ENCODE measurements at regions not wholly inside any gene's neighbourhood (a gene's known extent, or its start where the extent isn't known, plus 50 kb on each side); places are given as distances from the start of the nearest gene placed in this dataset.

DNA sequence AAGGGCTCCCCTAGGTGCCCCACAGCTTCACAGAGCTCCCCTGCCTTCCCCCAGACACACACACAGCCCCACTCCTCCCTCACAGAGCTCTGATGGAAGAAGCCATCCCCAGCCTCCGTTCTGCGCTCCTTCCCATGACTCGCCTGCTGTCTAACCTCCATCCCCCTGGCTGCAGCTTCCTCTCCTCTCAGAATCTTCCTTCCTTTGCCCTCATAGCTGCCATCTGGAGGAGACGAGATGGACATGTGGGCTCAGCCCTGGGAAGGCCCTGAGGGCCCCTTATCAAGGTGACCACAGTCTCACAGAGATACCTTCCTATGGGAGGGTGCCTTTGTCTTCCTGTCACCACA is 94.3 kb downstream of the PCDH1 start:
- Histone ChIP-seq H3K9me3 (ENCODE audit: control insufficient read depth, insufficient read depth, low read depth, low read length) (no peaks in the 10 kb centered on the region), H3K4me1 (ENCODE audit: control insufficient read depth, insufficient read depth, low read length) (no peaks in the 10 kb centered on the region), H3K4me3 (ENCODE audit: low read depth, low read length) (no peak overlapping the region), H3K27ac (ENCODE audit: extremely low read depth, low read depth, low read length) (no peak overlapping the region), H3K36me3 (ENCODE audit: control insufficient read depth in 2 of 2, insufficient read depth in 1 of 2, low read length in 2 of 2) (no peaks in the 10 kb centered on the region)
- POLR2A ChIA-PET = interaction anchor here (0.9 to 1.2 kb wide), 2 partner anchors 8 to 66 kb away, joined by 3 read pairs; no protein-coding TSS in a partner anchor
- CTCF ChIA-PET = interaction anchor here (0.6 to 1.9 kb wide), 4 partner anchors 95 to 915 kb away, joined by 3 to 5 read pairs (median 4); partner anchors contain the start of gene PCDH1
- no peak for TF ChIP-seq ZNF692 (tag by site-specific recombination; IDR thresholded peaks at IDR 0.05)
- TF ChIP-seq GLIS2 (tag by site-specific recombination; IDR thresholded peaks at IDR 0.05) = 0 out of 2 replicates have a peak, but pooled peaks have one; percentile 15
- no peak for TF ChIP-seq ZBTB44 (tag by site-specific recombination; IDR thresholded peaks at IDR 0.05)
- TF ChIP-seq ZNF341 (tag by site-specific recombination; IDR thresholded peaks at IDR 0.05; ENCODE audit: low read depth) = no peak
- TF ChIP-seq YY2 (tag by site-specific recombination; IDR thresholded peaks at IDR 0.05) = no peak
- TF ChIP-seq, protein P1, sequence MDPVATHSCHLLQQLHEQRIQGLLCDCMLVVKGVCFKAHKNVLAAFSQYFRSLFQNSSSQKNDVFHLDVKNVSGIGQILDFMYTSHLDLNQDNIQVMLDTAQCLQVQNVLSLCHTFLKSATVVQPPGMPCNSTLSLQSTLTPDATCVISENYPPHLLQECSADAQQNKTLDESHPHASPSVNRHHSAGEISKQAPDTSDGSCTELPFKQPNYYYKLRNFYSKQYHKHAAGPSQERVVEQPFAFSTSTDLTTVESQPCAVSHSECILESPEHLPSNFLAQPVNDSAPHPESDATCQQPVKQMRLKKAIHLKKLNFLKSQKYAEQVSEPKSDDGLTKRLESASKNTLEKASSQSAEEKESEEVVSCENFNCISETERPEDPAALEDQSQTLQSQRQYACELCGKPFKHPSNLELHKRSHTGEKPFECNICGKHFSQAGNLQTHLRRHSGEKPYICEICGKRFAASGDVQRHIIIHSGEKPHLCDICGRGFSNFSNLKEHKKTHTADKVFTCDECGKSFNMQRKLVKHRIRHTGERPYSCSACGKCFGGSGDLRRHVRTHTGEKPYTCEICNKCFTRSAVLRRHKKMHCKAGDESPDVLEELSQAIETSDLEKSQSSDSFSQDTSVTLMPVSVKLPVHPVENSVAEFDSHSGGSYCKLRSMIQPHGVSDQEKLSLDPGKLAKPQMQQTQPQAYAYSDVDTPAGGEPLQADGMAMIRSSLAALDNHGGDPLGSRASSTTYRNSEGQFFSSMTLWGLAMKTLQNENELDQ (tag by site-specific recombination; IDR thresholded peaks at IDR 0.05; ENCODE audit: low read depth) = no peak
- TF ChIP-seq HOXA7 (CRISPR knock-in tag; IDR thresholded peaks at IDR 0.05; ENCODE audit: borderline replicate concordance) = no peak
- TF ChIP-seq SP3 (tag by site-specific recombination; IDR thresholded peaks at IDR 0.05) = no peak
- no peak for TF ChIP-seq ZNF121 (tag by site-specific recombination; IDR thresholded peaks at IDR 0.05)
- TF ChIP-seq ZNF600 (tag by site-specific recombination; IDR thresholded peaks at IDR 0.05) = peak; percentile 79
- TF ChIP-seq RBAK (tag by site-specific recombination; IDR thresholded peaks at IDR 0.05) = no peak
- no peak for TF ChIP-seq ZNF580 (tag by site-specific recombination; IDR thresholded peaks at IDR 0.05)
- TF ChIP-seq, protein P2, sequence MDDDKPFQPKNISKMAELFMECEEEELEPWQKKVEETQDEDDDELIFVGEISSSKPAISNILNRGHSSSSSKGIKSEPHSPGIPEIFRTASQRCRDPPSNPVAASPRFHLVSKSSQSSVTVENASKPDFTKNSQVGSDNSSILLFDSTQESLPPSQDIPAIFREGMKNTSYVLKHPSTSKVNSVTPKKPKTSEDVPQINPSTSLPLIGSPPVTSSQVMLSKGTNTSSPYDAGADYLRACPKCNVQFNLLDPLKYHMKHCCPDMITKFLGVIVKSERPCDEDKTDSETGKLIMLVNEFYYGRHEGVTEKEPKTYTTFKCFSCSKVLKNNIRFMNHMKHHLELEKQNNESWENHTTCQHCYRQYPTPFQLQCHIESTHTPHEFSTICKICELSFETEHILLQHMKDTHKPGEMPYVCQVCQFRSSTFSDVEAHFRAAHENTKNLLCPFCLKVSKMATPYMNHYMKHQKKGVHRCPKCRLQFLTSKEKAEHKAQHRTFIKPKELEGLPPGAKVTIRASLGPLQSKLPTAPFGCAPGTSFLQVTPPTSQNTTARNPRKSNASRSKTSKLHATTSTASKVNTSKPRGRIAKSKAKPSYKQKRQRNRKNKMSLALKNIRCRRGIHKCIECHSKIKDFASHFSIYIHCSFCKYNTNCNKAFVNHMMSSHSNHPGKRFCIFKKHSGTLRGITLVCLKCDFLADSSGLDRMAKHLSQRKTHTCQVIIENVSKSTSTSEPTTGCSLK (tag by site-specific recombination; IDR thresholded peaks at IDR 0.05) = no peak
- TF ChIP-seq GLI2 (tag by site-specific recombination; IDR thresholded peaks at IDR 0.05; ENCODE audit: borderline replicate concordance, low read depth) = no peak
- TF ChIP-seq ZNF473 (tag by site-specific recombination; IDR thresholded peaks at IDR 0.05) = no peak
- TF ChIP-seq, protein P3, sequence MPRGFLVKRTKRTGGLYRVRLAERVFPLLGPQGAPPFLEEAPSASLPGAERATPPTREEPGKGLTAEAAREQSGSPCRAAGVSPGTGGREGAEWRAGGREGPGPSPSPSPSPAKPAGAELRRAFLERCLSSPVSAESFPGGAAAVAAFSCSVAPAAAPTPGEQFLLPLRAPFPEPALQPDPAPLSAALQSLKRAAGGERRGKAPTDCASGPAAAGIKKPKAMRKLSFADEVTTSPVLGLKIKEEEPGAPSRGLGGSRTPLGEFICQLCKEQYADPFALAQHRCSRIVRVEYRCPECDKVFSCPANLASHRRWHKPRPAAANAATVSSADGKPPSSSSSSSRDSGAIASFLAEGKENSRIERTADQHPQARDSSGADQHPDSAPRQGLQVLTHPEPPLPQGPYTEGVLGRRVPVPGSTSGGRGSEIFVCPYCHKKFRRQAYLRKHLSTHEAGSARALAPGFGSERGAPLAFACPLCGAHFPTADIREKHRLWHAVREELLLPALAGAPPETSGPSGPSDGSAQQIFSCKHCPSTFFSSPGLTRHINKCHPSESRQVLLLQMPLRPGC (tag by site-specific recombination; IDR thresholded peaks at IDR 0.05) = no peak
- no peak for TF ChIP-seq ZNF292 (tag by site-specific recombination; IDR thresholded peaks at IDR 0.05; ENCODE audit: borderline replicate concordance, low read depth)
- no peak for TF ChIP-seq IKZF3 (tag by site-specific recombination; IDR thresholded peaks at IDR 0.05)
- no peak for TF ChIP-seq ZNF174 (tag by site-specific recombination; IDR thresholded peaks at IDR 0.05)
- TF ChIP-seq, protein P4, sequence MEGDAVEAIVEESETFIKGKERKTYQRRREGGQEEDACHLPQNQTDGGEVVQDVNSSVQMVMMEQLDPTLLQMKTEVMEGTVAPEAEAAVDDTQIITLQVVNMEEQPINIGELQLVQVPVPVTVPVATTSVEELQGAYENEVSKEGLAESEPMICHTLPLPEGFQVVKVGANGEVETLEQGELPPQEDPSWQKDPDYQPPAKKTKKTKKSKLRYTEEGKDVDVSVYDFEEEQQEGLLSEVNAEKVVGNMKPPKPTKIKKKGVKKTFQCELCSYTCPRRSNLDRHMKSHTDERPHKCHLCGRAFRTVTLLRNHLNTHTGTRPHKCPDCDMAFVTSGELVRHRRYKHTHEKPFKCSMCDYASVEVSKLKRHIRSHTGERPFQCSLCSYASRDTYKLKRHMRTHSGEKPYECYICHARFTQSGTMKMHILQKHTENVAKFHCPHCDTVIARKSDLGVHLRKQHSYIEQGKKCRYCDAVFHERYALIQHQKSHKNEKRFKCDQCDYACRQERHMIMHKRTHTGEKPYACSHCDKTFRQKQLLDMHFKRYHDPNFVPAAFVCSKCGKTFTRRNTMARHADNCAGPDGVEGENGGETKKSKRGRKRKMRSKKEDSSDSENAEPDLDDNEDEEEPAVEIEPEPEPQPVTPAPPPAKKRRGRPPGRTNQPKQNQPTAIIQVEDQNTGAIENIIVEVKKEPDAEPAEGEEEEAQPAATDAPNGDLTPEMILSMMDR (tag by site-specific recombination; IDR thresholded peaks at IDR 0.05) = 0 out of 2 replicates have a peak, but pooled peaks have one; percentile 8
- no peak for TF ChIP-seq ZNF302 (tag by site-specific recombination; IDR thresholded peaks at IDR 0.05; ENCODE audit: low read depth)
- TF ChIP-seq ZNF112 (tag by site-specific recombination; IDR thresholded peaks at IDR 0.05) = no peak
- TF ChIP-seq ZNF654 (tag by site-specific recombination; IDR thresholded peaks at IDR 0.05; ENCODE audit: low read depth) = no peak
- 0 out of 2 replicates have a peak, but pooled peaks have one; percentile 3 for TF ChIP-seq KLF1 (tag by site-specific recombination; IDR thresholded peaks at IDR 0.05)
- no peak for TF ChIP-seq ZNF747 (tag by site-specific recombination; IDR thresholded peaks at IDR 0.05)
- no peak for TF ChIP-seq ZNF830 (tag by site-specific recombination; IDR thresholded peaks at IDR 0.05; ENCODE audit: low read depth)
- TF ChIP-seq ZNF350 (tag by site-specific recombination; IDR thresholded peaks at IDR 0.05) = no peak
